Activated T-cell treated with anti-CD3 and anti-CD28 coated beads for 48 hours (primary cell): ENCODE measurements at regions not wholly inside any gene's neighbourhood (a gene's known extent, or its start where the extent isn't known, plus 50 kb on each side); places are given as distances from the start of the nearest gene placed in this dataset.
"Not testable (repeated sequence)": the region's sequence is repeated elsewhere in the genome, so short reads cannot be mapped to it uniquely, and the experiment has no call there.

ENCODE experiments used
- DNase-seq: peaks from one replicate; pipeline ENCODE4 v3.0.0-alpha.2; 2020; ENCODE audit warnings: low read depth

- DNase-seq = not testable (repeated sequence)
These were observed 102.8 kb upstream of the GAS1 start for GRCh38 chr9:87049929-87050608.

DNA sequence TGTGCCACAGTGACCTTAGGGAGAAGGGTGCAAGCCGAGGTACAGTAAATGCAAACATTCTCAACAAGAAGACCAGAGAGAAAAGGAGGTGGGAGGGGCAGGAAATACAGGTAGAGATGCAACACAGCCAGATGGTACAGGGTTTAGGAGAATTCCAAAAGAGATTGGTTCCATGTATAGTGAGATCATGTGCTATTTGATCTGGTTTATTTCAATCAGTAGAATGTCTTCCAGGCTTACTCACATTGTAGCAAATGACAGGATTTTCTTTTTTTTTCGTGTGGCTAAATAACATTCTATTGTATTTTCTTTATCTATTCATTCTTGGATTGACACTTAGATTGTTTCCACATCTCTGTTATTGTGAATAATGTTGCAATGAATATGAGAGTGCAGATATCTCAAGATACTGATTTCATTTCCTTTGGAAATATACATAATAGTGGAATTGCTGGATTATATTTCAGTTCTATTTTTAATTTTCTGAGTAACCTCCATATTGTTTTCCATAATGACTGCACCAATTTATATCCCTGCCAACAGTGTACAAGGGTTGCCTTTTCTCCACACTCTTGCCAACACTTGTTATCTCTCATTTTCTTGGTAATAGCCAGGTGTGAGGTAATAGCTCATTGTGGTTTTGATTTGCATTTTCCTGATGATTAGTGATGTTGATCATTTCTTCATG is 107.8 kb upstream of the GAS1 start:
- no peak for DNase-seq

DNA sequence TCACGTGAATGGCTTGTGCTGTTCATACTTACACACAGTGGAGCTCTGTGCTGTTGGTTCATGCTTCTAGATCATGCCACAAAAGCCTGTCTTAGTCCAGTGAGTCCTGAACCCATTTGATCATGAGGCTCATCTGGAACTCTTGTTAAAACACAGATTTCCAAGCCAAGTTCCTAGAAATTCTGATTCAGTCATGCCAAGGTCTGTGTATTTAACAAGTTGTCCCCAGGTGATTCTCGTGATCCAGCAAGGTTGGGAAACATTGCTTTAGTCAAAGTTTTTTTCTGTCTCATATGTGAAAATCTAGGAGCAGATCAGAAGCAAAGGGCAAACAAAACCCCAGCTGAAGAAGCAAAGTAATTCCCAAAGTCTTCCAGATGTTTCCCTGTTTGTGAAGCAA is 112.5 kb upstream of the GAS1 start:
- no peak for DNase-seq

DNA sequence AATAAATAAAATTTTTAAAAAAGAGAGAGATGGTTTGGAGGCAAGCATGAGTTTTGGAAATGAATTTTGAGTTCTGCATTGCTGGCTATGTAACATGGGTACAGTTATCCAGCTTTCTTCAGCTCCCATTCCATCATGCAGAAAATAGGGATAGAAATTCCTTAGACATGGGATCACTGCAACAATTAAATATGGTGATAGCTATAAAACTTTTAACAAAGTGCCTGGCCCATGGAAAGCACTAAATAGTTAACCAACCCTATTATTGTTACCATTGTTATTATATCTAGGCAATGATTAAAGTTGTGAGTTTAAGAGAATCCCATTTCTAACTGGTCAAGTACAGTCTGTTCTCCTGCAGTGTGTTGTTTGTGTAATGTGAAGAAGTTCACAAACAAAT is 115.4 kb upstream of the GAS1 start:
- no peak for DNase-seq

DNA sequence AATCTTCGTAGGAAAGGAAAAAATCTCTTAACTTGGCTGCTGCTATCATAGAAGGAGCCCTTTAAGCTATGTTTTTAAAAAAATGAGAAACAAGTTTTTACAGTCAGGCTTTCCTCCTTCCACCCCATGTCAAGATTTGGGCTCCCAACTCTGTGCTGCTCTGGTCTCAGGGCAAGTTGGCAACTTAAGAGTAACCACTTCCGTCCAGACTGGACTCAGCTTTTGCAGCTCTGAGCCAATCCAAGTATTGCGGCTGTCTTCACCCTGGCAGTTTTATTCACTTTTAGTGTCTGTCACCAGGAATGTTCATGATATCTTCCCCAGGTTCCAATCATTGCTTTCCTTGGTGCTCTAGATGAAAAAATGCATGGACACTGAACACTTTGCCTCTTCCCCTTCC is 115.9 kb upstream of the GAS1 start:
- DNase-seq = no peak

- no peak for DNase-seq
These were observed 116.6 kb upstream of the GAS1 start for GRCh38 chr9:87063871-87064270.

GRCh38 chr9:87064311-87064710 is 117.0 kb upstream of the GAS1 start:
- DNase-seq = no peak

DNA sequence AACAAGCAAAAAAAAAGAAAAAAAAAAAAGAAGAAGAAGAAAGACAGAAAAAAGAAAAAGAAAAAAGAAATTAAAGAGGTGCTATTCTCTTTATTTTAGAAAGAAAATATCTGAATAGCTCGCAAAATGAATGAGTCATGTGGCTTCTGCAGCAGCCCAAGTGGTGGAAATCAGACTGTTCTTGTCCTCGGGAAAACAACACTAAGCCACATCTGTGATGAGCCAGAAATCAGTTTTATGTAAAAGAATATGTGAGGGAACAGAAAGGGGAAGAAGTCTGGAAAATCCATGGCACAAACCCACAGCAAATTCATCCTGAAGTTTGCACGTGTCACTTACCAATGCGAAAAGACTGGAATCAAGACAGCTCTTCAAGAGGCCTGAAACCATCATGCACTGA is 118.7 kb upstream of the GAS1 start:
- DNase-seq = no peak

- no peak for DNase-seq
These were observed 120.1 kb upstream of the GAS1 start for GRCh38 chr9:87067426-87067825.

DNA sequence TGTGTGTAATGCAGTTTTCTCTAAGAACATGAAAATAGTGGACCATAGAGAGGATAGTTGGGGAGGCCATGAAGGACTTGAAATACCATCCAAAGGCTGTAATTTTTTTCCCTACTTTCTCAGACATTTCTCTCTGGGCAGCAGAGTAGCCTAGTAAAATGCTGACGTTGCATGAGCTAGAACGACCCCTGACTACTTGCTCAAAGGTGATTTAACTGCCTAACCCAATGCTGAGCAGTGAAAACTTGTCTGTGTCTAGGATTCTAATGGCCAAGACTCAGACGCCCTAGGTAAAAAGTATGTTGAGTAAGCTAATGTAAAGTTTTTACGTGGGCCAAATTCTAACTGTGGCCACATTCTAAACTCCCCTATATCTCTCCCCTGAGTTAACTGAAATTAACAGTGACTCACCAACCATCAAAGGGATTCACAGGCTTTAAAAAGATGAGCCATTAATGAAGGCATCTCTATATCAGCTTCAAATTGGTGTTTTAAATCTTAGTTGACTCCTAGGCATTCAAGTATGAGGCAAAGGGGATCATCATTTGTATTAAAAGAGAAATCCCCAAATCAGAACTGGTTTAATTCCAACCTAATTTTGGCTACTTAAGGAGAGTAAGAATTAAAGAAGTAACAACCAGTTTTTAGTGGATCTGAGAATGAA is 121.0 kb upstream of the GAS1 start:
- no peak for DNase-seq

- DNase-seq = no peak
These were observed 122.4 kb upstream of the GAS1 start for GRCh38 chr9:87069690-87070089.

DNA sequence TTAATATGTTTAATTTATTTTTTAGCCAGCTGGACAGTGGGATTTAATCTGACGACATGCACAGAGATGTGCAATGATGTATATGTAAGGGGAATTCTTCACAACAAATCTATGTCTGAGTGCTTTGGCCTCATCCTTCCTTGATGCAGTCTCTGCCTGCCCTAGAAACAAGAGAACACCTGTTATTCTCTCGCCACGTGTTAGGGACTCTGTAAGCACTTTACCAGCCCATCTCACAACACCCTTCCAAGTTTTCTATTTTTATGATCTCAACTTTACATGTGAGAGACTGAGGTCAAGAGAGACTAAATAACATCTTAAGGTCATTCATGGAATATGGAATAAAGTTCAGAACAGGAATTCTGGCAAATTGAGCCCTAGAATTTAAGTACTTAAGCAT is 123.0 kb upstream of the GAS1 start:
- DNase-seq = no peak

DNA sequence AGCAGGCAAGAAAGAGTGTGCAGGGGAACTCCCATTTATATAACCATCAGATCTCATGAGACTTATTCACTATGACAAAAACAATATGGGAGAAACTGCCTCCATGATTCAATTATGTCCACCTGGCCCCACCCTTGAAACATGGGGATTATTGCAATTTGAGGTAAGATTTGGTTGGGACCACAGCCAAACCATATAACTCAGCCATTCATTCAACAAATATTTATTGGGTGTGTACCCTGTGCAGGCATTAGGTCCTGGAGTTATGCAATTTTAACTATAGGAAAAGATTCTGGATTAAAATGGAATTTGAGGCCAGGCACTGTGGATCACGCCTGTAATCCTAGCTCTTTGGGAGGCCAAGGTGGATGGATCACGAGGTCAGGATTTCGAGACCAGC is 124.2 kb upstream of the GAS1 start:
- DNase-seq = no peak

- DNase-seq = no peak
These were observed 126.4 kb upstream of the GAS1 start for GRCh38 chr9:87073692-87074091.

- no peak for DNase-seq
These were observed 128.2 kb upstream of the GAS1 start for GRCh38 chr9:87075537-87075936.

DNA sequence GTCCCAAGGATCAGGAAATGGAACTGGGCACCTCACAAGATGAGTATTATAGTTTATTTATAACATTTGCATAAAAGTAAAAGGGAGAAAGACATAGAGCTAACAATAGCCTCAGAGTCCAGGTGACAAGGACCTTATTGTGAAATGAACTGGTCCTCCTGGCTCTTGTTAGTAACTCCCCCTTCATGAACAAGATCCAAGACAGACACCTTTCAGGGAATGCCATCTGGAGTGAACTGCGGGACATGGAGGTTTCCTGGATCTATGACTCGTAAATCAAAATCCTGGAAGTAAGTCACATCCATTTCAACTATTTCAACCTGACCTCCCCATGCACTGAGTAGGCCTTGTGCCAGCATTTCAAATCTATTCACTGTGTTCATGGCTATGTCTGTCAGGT is 129.5 kb upstream of the GAS1 start:
- no peak for DNase-seq

GRCh38 chr9:87077986-87078385 is 130.7 kb upstream of the GAS1 start:
- DNase-seq = no peak

DNA sequence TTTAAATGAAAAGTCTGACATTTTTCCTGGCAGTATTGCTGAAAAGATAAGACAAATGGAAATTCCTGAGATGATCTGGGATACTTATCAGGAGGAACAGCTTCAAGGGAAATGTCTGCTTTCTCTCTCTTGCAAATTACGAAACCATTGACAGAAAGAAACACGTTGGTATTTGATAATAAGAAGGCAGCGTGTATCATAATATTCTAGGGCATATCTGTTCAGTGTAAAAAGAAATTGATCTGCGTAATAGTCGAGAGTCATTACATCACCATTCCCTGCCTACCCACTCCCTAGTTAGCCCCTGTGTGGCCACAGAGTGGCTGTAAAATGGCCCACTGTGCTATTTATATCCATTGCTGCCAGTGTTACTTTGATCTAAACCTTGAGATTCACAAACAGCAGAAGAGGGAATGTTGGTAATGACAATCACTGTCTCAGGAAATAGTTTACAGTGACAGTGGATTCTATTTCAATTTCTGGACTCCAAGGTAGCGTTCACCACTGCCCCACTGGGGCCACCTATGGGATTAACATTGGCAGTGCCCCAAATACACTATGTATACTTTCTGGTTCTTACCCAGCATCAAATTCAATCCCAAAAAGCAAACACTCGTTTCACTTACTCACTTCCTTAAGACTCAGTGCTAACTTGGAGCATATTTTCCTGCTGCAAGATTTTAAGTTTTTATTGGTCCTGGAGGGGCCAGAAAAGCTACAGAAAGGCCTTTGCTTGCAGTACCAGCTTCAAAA is 133.4 kb upstream of the GAS1 start:
- no peak for DNase-seq

- no peak for DNase-seq
These were observed 134.2 kb upstream of the GAS1 start for GRCh38 chr9:87081503-87081902.

DNA sequence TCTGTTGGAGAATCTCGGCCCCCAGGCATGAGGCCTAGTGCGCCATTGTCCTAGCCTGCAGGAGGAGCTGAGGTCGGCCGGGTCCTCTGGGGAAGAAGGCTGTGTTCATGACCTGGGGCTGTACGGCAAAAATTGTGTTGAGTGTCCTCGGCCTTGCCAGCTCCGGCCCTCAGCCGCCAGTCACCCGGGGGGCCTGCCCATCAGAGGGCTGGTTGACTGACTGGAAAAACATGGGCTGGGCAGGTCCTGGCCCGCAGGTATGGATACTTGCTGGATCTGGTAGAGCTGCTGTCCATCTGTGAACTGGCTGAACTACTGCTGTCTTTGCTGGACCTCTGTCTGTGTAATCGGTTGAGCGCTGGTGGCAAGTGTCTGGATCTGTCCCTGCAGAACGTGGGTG is 136.7 kb upstream of the GAS1 start:
- no peak for DNase-seq

- DNase-seq = no peak
These were observed 137.1 kb upstream of the GAS1 start for GRCh38 chr9:87084407-87084806.

- no peak for DNase-seq
These were observed 137.8 kb upstream of the GAS1 start for GRCh38 chr9:87085073-87085472.

DNA sequence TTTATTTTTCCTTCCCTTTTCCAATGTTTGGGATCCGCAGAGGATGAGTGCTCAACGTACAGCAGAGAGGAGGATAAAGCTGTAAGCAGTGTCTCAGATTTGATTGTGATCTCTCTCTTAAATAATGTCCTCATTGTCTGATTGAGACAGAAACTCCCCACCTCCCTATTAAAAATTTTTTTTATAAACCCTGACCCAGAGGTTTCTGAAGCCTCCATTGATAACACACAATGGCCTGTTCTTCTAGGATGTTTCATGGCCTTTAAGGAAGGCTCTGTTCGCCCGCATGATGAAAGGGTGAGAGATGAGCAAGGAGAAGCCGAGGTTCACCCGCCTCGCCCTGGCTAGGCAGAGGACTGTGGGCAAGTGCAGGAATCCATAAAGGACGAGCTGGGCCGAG is 138.2 kb upstream of the GAS1 start:
- no peak for DNase-seq
